CD4-positive, alpha-beta T cell treated with Interleukin-4 for 4 hours (primary cell): ENCODE measurements at regions not wholly inside any gene's neighbourhood (a gene's known extent, or its start where the extent isn't known, plus 50 kb on each side); places are given as distances from the start of the nearest gene placed in this dataset.
"Not testable (repeated sequence)": the region's sequence is repeated elsewhere in the genome, so short reads cannot be mapped to it uniquely, and the experiment has no call there.

Source experiments
- DNase-seq: peaks from one replicate; pipeline ENCODE4 v3.0.0-alpha.2; 2020

DNA sequence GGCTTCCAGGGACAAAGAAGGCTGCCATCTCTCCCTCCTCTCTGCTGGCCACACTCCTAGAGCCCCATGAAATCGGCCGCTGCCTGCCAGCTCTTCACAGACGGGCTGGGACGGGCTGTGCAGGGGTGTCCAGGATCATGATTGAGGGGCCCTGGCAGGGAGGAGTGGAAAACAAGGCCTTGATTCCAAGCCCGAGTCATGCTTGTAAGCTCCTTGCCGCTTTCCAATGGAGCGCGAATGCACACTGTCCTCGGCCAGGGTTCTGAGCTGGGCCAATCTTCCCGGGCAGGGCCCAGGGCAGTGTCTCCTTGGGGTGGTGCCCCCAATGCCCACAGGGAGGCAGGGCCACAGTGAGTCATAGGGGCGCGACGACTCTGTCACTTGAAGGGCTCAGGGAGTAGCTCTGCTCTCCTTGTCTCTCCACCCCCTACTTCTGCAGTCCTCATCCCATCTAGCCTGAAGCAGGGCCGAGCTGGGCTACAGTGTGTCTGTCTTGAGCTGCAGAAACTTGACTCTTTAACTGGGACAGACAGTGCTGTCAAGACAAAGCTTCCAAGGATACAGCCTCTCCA is 186.2 kb upstream of the SVIL start:
- DNase-seq, result no peak

DNA sequence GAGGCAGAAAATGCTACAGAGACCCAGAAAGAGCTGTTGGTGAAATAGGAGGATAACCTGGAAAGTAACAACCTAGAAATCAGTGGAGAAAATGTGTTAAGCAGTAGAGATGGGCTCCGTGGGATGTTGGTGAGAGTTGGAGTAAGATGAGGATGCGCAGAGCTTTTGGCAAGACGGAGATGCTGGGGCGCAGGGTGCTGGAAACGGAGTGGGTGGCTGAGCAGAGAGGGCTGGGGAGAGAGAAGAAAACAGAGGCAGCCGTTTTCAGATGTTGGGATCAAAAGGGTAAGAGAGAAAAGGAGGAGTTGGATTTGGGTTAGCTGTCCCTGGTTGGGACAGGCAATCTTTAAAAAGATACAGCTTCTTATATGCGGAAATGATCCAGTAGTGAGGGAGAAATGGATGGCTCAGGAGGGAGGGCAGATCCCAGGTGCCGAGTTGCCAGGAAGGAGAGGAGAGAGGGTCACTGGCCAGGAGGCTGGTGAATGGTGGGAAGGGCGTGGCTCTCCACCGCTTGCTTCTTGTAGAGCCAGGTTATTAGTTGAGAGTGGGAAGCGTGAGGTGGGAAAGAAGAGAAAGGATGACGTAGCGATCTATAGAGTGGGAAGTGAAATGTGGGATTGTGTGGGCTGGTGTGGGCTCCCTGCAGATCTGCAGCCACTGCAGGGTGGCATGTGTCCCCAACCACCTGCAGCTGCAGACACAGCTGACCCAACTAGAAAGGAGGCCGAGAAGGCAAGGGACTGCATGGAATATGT is 182.2 kb upstream of the SVIL start:
- DNase-seq, result no peak

DNA sequence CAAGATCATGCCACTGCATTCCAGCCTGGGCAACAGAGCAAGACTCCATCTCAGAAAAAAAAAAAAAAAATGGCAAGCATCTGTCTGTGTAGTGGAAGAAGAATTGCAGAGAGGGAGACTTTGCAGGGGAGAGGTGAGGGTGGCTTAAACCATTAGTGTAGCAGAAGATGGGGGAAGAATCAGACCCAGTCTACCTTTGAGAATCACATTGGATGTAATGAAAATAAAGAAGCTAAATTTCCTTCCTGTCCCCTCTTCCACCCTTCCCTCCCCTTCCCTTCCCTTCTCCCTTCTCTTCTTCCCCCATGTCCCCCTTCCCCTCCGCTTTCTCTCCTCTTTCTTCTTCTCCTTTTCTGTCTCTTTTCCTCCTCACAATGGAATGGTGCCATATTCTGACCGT is 180.8 kb upstream of the SVIL start:
- no peak for DNase-seq

DNA sequence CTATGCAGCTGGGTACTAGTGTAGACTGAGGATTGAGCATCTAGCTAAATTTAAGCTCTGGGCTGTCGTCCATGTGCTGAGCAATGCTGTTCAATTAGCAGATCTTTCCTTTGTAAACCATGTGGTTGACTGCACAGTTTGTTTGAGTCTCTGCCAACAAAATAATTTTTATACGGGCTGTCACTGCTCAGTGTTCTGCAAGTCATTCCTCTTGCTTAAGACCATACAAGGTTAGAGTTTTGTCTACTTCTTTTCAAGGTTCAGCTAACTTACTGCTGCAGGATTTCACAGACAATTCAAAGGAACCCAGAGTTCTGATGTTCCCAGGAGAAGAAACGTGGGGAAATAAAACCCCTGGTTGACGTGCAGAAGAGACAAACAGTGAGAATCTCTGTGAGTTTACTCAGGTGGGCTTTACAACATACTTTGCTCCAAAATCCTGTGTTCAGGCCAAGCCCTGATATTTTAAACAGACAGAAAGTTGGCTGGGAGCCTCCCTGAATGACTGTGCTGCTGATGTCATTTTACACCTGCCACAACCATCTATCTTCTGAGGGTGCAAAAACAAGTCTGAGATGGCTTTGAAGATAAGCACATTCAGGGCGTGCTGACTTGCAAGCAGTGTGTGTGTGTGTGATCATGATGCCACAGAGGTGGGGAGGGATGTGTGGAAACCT is 177.1 kb upstream of the SVIL start:
- peak; percentile 9 for DNase-seq

DNA sequence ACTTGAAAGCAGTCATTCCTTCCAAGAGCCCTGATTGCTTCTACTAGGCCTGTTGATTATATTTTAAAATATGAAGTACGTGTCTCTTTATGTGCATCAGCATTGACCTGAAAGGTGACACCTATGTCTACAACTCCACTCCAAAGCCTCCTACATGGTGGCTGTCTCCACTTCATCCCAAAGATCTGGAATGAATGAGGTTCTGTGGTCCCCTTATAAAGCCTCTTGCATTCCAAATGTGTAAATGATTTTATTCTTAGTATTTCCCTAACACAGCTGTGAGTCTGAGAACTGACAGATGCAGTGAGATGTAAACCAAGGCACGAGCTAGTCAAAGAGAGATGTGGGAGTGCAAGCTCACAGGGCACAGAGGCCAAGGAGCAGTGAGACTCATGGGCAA is 176.0 kb upstream of the SVIL start:
- no peak for DNase-seq

DNA sequence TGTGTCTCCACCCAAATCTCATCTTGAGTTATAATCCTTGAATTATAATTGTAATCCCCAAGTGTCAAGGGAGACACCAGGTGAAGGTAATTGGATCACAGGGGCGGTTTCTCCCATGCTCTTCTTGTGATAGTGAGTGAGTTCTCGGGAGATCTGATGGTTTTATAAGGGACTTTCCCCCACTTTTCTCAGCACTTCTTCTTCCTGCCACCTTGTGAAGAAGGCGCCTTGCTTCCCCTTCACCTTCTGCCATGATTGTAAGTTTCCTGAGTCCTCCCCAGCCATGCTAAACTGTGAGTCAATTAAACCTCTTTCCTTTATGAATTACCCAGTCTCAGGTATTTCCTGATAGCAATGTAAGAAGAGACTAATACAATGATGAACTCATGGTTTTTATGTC is 175.5 kb upstream of the SVIL start:
- not testable (repeated sequence) for DNase-seq

DNA sequence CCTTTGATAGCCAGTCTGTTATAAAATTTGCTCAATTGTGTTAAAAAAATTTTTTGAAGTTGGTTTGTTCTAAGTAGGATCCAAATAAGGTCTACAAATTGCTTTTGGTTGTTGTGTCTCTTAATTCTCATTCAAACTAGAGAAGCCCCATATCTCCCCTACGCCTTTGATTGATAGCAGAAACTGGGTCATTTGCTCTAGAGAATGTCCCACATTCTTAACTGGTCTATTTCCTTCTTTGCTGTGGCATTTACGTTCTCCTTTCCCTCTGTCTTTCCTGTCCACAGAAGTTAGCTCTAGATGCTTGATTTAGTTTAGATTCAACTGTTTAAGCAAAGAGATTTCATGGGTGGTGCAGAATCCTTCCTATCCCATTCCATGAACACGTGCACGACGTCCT is 174.6 kb upstream of the SVIL start:
- DNase-seq, result no peak

DNA sequence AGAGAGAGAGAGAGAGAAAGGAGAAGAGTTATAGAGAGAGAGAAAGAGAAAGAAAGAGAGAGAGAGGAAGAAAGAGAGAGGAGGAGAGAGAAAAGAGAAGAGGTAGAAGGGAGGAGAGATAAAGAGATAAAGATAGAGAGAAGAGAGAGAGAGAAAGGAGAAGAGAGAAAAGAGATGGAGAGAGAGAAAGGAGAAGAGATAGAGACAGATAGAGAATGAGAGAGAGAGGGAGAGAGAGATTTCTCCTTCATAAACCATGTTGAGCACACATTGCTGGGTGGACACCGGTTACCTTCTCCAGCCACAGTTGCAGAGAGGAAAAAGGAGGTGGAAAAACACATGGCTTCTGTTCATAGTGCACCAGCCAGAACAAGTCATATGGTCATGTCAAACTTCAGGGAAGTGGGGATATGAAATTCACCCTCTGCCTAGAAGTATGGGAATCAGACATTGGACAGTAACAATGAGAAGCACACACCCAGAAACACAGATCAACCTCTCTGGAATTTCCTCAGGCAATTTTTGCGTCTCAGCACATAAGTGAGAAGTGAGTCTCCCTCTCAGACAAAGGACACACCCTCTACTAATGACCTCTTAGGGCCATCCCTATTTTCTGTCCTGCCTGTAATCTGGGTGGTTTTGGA is 172.5 kb upstream of the SVIL start:
- no peak for DNase-seq

DNA sequence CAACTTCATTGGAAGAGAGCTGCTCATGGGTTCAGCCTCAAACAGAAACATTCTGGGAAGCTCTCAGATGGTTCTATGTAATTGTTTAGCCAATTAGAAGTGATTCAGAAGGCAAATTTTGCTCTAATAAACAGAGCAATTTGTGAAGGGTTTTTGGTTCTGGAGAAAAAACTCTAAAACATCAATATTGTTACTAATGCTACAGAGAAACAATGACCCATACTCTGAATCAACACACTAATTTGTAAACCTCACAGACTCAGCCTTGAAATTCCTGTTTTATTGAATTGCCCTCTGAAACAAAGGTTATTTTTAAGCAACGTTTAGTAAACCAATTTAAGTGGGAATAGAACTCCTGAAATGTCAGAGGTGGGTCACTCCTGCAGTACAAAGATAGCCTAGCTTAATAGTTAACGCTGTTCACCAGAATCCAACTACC is 171.6 kb upstream of the SVIL start:
- no peak for DNase-seq

DNA sequence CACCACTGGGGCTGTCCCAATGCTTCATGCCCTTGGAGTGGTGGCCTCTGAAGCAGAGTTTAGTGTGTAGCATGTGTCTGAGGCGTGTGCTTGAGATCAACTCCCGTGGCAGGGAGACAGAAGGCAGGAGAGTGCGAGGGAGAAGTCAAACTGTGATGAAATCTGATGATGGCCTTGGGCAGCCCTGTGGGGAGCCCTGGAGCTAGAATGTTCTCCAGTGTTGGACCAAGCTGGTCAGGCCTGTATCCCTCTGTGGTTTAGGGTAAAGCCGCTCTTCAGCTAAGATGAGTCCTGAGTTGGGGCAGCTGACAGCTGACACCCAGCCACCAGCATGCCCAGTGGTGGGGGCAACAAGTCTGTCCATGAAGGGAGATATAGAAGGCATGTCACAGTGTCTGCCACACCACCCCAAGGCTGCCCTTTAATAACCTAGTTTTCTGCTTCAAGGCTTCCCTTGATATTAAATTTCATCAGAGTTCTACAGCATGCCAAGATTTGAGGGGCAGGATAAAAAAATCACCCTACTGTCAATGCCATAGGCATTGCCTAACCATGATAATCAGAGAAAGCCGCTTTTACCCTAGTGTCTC is 170.5 kb upstream of the SVIL start:
- no peak for DNase-seq

DNA sequence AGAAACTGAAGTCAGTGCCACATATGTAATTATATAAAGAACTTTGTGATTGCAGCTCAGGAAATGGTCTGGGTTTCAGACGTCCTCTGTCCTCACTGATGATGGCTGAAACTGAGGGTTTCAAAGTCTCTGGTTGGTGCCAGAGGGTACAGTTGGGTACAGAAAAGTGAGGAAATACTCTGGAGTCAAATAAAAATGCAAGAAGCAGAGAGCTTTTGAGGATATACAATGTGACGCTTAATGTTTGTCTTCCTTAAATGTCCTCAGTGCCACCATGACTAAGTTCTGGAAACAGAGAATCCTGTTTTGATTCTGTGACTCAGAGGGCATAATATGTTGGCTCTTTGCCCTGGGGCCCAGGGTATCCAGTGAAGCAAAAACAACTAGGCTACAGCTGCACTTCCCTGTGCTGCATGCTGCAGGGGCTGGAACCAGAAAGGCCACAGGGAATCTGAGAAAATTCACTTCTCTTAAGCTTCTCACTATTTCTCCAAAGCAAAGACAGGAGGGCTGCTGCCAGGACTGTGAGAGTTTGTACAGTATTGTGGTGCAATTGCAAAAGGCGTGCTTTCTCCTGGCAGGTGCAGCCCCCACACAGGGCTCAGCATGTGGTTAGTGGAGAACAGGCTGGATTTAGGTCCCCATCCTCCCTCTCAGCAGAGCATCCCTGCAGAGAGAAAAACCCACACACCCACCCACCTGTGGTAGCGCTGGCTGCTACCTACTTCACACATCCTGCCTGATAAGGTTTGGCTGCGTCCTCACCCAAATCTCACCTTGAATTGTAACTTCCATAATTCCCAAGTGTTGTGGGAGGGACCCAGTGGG is 169.5 kb upstream of the SVIL start:
- no peak for DNase-seq

DNA sequence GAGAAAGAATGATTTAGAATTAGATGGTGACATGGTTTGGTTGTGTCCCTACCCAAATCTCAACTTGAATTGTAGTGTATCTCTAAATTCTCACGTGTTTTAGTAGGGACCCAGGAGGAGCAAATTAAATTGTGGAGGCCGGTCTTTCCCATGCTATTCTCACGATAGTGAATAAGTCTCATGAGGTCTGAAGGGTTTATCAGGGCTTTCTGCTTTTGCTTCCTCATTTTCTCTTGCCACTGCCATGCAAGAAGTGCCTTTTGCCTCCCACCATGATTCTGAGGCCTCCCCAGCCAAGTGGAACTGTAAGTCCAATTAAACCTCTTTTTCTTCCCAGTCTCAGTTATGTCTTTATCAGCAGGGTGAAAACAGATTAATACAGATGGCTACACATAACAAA is 167.4 kb upstream of the SVIL start:
- DNase-seq, result no peak

DNA sequence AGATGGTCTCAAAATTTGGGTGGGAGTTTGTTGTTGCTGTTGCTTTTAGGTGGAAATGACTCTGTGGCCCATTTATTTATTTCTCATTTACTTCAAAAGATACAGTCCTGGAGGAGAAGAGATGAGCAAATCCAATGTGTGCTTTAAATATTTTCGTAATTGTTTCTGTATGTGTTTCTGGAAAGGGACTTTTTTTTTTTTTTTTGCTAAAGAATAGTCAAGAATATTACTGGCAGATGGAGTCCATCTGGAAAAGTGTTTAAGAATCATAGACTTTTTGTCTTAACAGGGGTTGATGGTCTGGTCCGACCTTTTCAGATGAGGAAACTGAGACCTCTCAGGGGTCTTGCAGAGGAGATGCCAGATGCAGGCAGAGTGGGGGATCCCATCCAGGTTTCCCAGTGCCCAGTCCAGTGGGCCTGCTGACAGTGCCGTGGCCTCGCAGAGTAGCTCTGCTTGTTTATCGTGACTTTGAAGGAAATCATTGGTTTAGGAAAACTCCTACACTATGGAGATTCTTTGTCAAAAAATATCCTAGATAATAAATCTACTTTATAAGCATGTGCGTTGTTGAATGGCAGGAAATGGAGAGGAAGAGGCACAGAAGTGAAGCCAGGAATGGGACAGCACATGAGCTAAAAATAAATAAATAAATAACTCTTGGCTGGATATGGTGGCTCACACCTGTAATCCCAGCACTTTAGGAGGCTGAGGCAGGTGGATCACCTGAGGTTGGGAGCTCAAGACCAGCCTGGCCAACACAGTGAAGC is 164.3 kb upstream of the SVIL start:
- DNase-seq, result no peak

DNA sequence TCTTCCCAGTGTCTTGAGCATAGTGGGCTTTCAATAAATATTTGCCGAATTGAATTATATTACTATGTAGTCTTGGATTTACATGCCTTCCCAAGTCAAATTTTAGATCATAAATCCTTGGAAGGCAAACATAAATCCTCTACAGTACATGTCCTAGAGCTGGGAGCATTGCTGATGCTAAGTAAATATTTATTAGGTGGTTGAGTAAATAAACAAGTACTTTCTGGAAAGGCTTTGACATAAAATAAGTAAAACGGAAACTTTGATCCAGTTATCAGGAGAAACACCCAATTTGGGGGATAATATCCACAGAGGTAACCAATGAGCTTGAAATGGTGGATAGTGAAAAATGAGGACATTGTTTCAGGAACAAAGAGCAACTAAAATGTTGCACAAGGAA is 162.8 kb upstream of the SVIL start:
- DNase-seq, result no peak

DNA sequence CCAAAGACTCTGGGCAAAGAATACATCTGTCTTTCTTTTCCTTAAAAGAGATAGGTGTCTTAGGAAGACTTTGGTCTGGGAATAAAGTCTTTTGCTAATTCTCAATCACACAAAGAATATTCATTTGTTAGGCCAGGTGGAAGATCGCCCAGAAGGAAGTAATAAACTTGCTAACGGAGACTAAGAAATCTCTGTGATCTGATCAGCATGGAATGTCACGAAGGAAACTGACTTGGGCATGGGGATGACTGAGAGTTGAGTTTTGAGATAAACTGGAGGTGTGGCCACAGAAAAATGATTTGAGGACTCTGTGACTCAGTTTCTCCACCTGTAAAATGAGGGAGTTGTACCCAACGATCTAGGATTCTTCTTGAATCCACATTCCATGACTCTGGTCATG is 161.1 kb upstream of the SVIL start:
- DNase-seq, result no peak

DNA sequence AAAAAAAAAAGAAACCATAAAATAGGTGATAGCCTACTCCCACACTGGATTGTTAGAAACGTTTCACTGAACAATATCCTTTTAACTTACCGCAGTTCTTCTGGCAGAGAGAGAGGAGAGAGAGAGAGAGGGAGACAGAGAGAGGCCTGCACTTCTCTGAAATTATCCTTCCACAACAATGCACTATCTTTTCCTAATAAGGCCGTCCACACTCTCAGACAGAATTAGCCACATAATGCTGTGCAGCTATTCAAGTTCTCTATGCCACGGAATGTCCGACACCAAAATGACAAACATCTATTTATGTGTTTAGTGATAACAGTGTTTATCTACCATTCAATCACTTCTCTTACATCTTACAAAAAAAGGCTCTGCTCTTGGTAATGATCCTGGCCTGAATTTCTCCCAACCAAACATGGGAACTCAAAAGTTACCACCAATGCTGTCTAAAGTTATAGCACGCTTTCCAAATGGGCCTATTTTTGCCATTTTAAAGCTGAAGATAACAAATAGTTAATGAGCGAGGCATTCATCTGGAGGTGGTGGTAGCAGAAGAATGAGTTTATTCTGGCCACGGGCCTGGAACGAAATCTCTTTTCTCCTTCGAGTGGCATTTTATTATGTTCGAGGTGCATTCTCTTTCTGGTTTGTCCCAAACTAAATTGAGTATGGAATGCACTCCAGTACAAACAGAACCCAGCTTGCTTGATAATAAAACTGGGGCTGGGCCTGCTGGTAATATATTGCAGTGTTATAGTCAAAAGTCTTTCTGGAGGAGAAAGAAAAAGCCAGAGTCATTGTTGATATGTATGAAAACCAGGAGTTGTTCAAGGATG is 160.2 kb upstream of the SVIL start:
- no peak for DNase-seq

DNA sequence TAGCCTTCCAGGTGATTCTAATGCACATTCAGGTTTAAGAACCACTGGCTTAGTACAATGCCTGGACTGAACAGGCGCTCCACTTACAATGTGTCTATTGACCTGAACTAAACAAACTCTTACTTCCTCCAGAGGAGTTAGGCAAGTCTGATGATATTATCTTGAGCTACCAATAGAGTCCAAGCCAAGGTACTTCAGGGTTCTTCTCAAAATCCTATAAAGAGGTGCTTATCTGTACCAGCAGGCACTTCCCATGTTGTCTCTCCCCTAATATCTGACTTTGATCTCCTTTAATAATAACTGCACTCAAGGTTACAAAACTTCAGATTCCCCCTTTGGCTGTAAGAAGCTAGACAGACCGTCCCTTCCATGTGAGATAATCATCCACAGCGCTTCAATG is 157.0 kb upstream of the SVIL start:
- no peak for DNase-seq

DNA sequence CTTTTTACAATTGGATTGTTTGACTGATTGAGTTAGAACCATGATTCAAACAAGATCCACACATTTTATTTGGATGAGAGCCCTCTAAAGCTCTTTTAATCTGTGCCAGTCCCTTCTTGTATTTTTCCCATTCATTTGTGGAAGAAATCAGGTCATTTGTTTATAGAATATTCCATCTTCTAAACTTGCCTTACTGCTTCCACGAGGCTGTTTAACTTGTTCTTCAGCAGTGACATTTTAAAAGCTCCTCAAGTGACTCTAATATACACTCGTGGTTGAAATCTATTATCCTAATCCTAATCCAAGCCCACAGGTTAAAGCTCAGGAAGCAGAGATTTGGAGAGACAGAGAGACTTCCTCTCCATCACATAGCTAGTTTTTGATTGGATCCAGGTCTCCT is 155.4 kb upstream of the SVIL start:
- DNase-seq, result no peak

DNA sequence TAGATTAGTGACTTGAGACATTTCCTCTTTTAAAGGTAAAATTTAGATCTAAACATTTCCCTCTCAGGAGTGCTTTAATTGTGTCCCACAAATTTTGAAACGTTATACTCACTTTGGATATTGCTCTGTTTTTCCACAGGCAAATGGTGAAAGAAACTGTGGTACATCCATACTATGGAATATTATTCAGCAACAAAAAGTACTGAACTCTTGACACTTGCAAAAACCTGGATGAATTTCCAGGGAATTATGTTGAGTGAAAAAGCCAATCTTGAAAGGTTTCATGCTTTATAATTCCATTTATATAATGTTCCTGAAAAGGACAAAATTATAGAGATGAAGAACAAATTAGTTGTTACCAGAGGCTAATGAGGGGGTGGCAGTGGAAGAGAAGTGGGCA is 153.3 kb upstream of the SVIL start:
- no peak for DNase-seq

DNA sequence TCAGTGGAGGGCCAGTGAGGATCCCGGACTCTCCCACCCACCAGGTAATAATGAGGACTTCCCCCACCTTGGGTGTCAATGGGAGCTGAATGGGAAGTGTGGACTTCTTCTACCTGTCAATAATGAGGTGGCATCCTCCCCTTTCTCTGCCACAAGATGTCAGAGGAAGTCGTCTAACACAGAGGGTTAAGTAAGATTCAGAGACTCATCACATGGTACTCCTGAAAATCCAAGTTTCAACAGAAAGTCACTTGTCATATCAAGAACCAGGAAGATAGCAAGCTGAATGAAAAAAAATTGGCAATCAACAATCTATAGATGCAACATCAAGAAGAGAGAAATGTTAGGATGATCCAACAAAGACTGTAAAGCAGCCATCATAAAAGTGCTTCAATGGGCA is 150.9 kb upstream of the SVIL start:
- no peak for DNase-seq
